ENCODE measurements at regions not wholly inside any gene's neighbourhood (a gene's known extent, or its start where the extent isn't known, plus 50 kb on each side); places are given as distances from the start of the nearest gene placed in this dataset.
A peak's percentile ranks its signal among the peaks of the same experiment; 100 is the strongest.

- no peak for DNase-seq (ENCODE audit: low spot score)
These were observed 50.1 kb upstream of the EFEMP1 start for GRCh38 chr2:55973673-55974072.

GRCh38 chr2:55976681-55977080 lies 53.1 kb upstream of the EFEMP1 start:
- no peak for DNase-seq (ENCODE audit: low spot score)

DNA sequence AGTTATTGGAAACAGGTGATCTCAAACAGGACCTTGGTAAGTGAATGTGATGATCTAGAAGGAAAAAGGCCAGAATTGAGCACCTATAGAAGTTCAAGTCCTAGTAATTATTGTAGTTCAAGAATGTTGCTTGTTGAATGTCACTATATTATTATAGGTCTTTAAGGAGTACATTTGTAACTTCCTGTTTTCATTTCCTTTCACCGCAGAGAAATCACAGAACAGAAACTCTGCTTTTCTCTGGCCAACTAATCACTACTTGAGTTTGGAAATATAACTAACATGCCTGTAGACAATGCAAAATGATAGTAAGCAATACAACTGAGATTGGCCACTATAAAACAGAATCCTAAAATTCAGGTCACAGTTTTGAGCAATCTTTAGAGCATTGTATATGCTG lies 61.8 kb upstream of the EFEMP1 start:
- no peak for DNase-seq (ENCODE audit: low spot score)

GRCh38 chr2:55986001-55986400 lies 62.4 kb upstream of the EFEMP1 start:
- no peak for DNase-seq (ENCODE audit: low spot score)

DNA sequence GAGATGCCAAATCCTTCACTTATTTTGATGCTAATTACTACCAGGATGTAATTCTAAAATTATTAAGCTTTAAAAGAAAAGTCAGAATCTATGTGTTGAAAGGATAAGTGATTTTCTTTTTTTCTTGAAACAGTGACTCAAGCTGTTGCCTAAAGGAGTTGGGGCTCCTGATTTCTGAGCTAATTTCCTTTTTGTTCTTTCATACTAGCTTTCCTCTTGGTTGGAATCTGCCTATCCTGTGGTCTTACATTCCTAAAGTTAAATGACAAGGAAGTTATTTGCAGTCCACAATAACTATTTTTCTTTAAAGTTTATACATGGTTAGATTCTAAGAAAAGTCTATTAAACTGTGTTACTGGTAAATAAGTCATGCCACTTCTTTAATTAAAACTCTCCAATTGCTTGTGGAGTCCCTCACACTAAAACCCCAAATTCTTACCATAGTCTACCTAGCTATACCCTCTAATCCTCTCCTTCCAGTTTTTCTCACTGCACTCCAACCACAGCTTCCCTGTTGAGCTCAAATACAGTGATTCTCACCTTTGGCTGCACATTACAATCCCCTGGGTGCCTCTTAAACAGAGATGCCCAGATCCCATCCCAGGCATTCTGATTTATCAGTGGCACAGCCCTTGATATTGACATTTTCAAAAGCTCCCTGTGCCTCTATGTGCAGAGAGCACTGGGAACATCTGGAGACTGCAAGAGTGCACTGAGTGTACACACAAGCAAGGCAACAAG lies 63.3 kb upstream of the EFEMP1 start:
- peak; percentile 42 for DNase-seq (ENCODE audit: low spot score)

DNA sequence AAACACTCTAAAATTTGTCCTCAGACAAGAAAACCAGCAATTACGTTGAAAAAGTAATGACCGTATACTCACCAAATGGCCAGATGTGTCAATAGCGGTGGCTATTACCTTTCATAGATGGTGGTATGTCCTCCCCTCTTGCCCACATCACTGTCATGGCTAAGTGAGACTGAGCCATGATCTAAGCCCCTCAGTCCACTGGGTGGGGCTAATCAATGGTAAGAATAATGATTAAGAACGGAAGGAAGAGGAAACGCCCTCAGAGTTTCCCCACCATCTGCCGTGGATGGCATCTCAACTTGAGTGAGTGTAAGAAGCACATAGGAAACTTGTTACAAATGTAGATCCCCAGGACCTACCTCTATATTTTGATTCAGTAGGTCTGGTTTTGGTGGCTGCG lies 65.8 kb upstream of the EFEMP1 start:
- no peak for DNase-seq (ENCODE audit: low spot score)

GRCh38 chr2:55992455-55992854 lies 68.9 kb upstream of the EFEMP1 start:
- DNase-seq (ENCODE audit: low spot score): peak; percentile 43

DNA sequence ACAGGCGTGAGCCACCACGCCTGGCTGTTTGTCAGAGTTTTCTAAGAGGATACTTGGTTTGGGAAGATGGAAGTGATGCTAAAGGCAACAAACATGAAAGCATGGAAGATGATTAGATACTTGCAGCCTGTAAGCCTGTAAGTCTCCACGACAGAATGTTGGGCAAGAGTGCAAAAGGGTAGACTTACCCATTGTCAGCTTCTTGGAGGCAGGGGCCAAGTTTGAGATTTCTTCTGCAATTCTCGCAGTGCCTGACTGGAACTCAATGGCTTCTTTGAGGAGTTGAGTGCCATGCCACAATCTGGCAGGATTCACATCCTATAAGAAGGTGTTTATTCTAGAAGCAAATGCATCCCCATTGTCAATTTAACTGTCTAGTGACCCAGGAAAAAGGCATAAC lies 70.1 kb upstream of the EFEMP1 start:
- no peak for DNase-seq (ENCODE audit: low spot score)

- DNase-seq (ENCODE audit: low spot score): no peak
These were observed 71.6 kb upstream of the EFEMP1 start for GRCh38 chr2:55995211-55995610.

GRCh38 chr2:55995902-55996301 lies 72.3 kb upstream of the EFEMP1 start:
- no peak for DNase-seq (ENCODE audit: low spot score)

- no peak for DNase-seq (ENCODE audit: low spot score)
These were observed 75.6 kb upstream of the EFEMP1 start for GRCh38 chr2:55999231-55999630.

DNA sequence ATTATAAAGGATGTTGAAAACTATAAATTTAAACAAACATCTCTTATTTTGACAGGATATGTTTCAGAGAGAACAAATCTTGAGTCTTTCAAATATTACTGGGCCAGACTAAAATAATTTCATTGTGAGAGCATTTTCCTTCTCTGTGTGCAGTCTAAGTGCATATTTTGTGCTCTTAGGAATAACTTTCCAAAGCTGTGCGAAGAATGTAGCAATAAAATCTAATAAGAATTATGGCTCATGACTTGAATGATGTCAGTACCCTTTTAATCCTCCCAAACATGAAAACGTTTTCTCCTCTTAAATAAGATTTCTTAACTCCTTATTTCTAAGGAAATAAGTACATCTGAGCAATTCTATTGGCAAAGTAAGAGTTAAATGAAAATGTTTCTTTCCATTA lies 76.2 kb upstream of the EFEMP1 start:
- no peak for DNase-seq (ENCODE audit: low spot score)

GRCh38 chr2:56001947-56002346 lies 78.4 kb upstream of the EFEMP1 start:
- no peak for DNase-seq (ENCODE audit: low spot score)

GRCh38 chr2:56008661-56009431 lies 85.3 kb upstream of the EFEMP1 start:
- peak; percentile 91 for DNase-seq (ENCODE audit: low spot score)

DNA sequence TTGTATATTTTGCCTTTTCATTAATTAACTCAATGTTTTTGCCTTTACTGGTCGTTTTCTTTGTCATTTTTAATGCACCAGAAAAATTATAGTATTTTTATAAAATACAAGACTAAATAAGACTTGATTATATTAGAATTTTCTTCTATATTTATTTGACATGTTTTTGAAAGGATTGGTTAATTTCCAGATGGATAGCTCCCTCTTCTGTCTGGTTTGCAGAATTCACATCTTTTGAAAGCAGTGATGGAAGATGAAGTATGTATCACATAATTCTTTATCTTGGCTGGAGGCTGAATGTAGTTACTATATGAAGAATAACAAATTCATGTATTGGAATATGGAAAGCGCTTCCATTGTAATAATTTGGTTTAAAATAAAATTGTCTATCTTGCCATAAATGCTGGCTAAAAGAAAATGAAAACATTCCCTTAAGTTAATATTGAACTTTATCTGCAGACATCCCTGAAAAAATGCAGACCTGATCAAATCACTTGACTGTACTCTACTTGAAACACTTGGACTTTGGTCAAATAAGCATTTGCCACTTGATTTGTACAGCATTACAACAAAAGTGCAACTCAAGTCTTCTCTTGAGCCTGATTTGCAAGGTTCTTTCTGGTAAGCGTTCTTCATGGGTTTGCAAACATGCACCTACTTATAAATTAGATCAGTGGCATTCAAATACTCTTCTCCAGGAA lies 86.3 kb upstream of the EFEMP1 start:
- peak; percentile 59 for DNase-seq (ENCODE audit: low spot score)

GRCh38 chr2:56011624-56012023 lies 88.0 kb upstream of the EFEMP1 start:
- DNase-seq (ENCODE audit: low spot score): no peak

GRCh38 chr2:56012221-56012765 lies 88.7 kb upstream of the EFEMP1 start:
- no peak for DNase-seq (ENCODE audit: low spot score)

GRCh38 chr2:56013475-56013874 lies 89.9 kb upstream of the EFEMP1 start:
- DNase-seq (ENCODE audit: low spot score): peak; percentile 11

- no peak for DNase-seq (ENCODE audit: low spot score)
These were observed 90.6 kb upstream of the EFEMP1 start for GRCh38 chr2:56014046-56014730.

DNA sequence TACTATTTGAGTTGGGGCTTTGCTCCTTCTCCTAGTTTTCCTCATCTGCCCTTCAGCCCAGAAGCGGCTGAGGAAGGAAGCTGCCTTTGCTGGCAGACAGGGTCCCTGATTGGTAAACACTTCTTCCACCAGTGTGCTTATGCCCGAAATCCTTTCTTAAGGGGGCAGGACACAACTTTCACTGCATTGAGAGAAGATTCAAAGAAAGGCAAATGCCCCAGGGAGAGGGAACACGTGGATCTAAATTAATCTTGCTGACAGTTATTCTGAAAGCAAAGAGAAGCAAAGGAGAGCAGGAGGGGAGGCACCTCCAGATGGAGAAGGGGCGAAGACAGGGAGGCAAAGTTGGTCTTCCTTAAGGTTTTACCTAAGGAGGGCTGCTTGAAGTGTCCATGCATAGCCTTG lies 92.1 kb upstream of the EFEMP1 start:
- DNase-seq (ENCODE audit: low spot score): no peak

- no peak for DNase-seq (ENCODE audit: low spot score)
These were observed 94.2 kb upstream of the EFEMP1 start for GRCh38 chr2:56017784-56018183.

GRCh38 chr2:56018267-56018666 lies 94.7 kb upstream of the EFEMP1 start:
- no peak for DNase-seq (ENCODE audit: low spot score)

Data from kidney tubule cell (primary cell).